SK-N-SH treated with all-trans-retinoic acid at 6 μM for 48 hours (cell line): ENCODE measurements at regions not wholly inside any gene's neighbourhood (a gene's known extent, or its start where the extent isn't known, plus 50 kb on each side); places are given as distances from the start of the nearest gene placed in this dataset.

Experiments
- ATAC-seq: fragments of 200-7000 bp; cut with Tn5 transposase; 3 replicates; pipeline ENCODE4 v1.9.1; 2020; ENCODE audit warnings: mild to moderate bottlenecking, moderate library complexity
- BACH2 ChIP-seq: fragments of 250-450 bp; sonication (Bioruptor Pico); IDR thresholded peaks from 2 replicates; pipeline ENCODE4 v1.9.0; 2021; ENCODE audit warnings: mild to moderate bottlenecking, borderline replicate concordance
- CREB5 ChIP-seq: fragments of 250-450 bp; sonication (Bioruptor Pico); IDR thresholded peaks from 2 replicates; pipeline ENCODE4 v1.5.1; 2020; ENCODE audit warnings: low read depth, mild to moderate bottlenecking, moderate library complexity
- CSDC2 ChIP-seq: fragments of 250-450 bp; sonication (Bioruptor Pico); IDR thresholded peaks from 2 replicates; pipeline ENCODE4 v1.5.0; 2020; ENCODE audit warnings: mild to moderate bottlenecking, moderate library complexity
- CSRNP3 ChIP-seq: fragments of 250-450 bp; sonication (Bioruptor Pico); IDR thresholded peaks from 2 replicates; pipeline ENCODE4 v1.5.1; 2021; ENCODE audit warnings: mild to moderate bottlenecking, moderate library complexity
- ESRRG ChIP-seq: fragments of 250-450 bp; sonication (Bioruptor Pico); IDR thresholded peaks from 2 replicates; pipeline ENCODE4 v1.6.1; 2021; ENCODE audit warnings: mild to moderate bottlenecking
- GLIS3 ChIP-seq: fragments of 250-450 bp; sonication (Bioruptor Pico); IDR thresholded peaks from 2 replicates; pipeline ENCODE4 v1.5.0; 2020; ENCODE audit warnings: mild to moderate bottlenecking, moderate library complexity
- ISL1 ChIP-seq: fragments of 250-450 bp; sonication (Bioruptor Pico); IDR thresholded peaks from 2 replicates; pipeline ENCODE4 v2.1.2; 2022; ENCODE audit warnings: mild to moderate bottlenecking, moderate library complexity
- PATZ1 ChIP-seq: fragments of 250-450 bp; sonication (Bioruptor Pico); IDR thresholded peaks from 2 replicates; pipeline ENCODE4 v1.8.0; 2020; ENCODE audit warnings: mild to moderate bottlenecking, moderate library complexity, borderline replicate concordance
- POU6F1 ChIP-seq: fragments of 250-450 bp; sonication (Bioruptor Pico); IDR thresholded peaks from 2 replicates; pipeline ENCODE4 v1.8.0; 2021; ENCODE audit warnings: low read depth, mild to moderate bottlenecking, moderate library complexity, borderline replicate concordance
- PPARA ChIP-seq: fragments of 250-450 bp; sonication (Bioruptor Pico); IDR thresholded peaks from 2 replicates; pipeline ENCODE4 v1.5.0; 2020; ENCODE audit warnings: mild to moderate bottlenecking, borderline replicate concordance
- RARB ChIP-seq: fragments of 250-450 bp; sonication (Bioruptor Pico); IDR thresholded peaks from 2 replicates; pipeline ENCODE4 v1.8.0; 2021; ENCODE audit warnings: mild to moderate bottlenecking, moderate library complexity
- SNAI2 ChIP-seq: fragments of 250-450 bp; sonication (Bioruptor Pico); IDR thresholded peaks from 2 replicates; pipeline ENCODE4 v1.5.0; 2020; ENCODE audit warnings: mild to moderate bottlenecking, moderate library complexity
- TOX ChIP-seq: fragments of 250-450 bp; sonication (Bioruptor Pico); IDR thresholded peaks from 2 replicates; pipeline ENCODE4 v1.8.0; 2021; ENCODE audit warnings: mild to moderate bottlenecking, moderate library complexity, borderline replicate concordance
- TSHZ2 ChIP-seq: fragments of 250-450 bp; sonication (Bioruptor Pico); IDR thresholded peaks from 2 replicates; pipeline ENCODE4 v1.5.0; 2020; ENCODE audit warnings: mild to moderate bottlenecking, moderate library complexity
- ZC3H10 ChIP-seq: fragments of 250-450 bp; sonication (Bioruptor Pico); IDR thresholded peaks from 2 replicates; pipeline ENCODE4 v1.5.1; 2021; ENCODE audit warnings: mild to moderate bottlenecking, moderate library complexity
- ZNF565 ChIP-seq: fragments of 450-650 bp; formaldehyde crosslinking; conservative IDR thresholded peaks from 2 replicates; pipeline ENCODE4 v1.5.0; 2020; ENCODE audit warnings: low read depth, mild to moderate bottlenecking, moderate library complexity
- ZNF70 ChIP-seq: fragments of 450-650 bp; formaldehyde crosslinking; IDR thresholded peaks from 2 replicates; pipeline ENCODE4 v1.5.0; 2020; ENCODE audit warnings: mild to moderate bottlenecking, moderate library complexity
- ZNF8 ChIP-seq: fragments of 450-650 bp; formaldehyde crosslinking; IDR thresholded peaks from 2 replicates; pipeline ENCODE4 v1.5.0; 2020; ENCODE audit warnings: mild to moderate bottlenecking, moderate library complexity

- ATAC-seq: no peak
- TF ChIP-seq ZNF8 (CRISPR knock-in tag) (no peak), TOX (no peak)
Measured at GRCh38 chr2:105953942-105954341, 209.2 kb downstream of the NCK2 start.

- TF ChIP-seq ZNF8 (CRISPR knock-in tag) (no peak), ZC3H10 (CRISPR knock-in tag) (no peak), ZNF565 (no peak), GLIS3 (CRISPR knock-in tag) (no peak), CREB5 (CRISPR knock-in tag) (no peak), PPARA (no peak), POU6F1 (CRISPR knock-in tag) (no peak), SNAI2 (CRISPR knock-in tag) (no peak), BACH2 (CRISPR knock-in tag) (no peak), TSHZ2 (no peak), CSDC2 (no peak), ZNF70 (no peak), TOX (no peak), CSRNP3 (CRISPR knock-in tag) (no peak), ESRRG (CRISPR knock-in tag) (no peak), ISL1 (no peak)
- TF ChIP-seq, all 23 proteins: peak for 0
- no peak for ATAC-seq
Measured at GRCh38 chr2:105952131-105952530, 207.4 kb downstream of the NCK2 start.

- TF ChIP-seq GLIS3 (CRISPR knock-in tag) (no peak), ZNF70 (no peak), TOX (no peak), RARB (no peak), CSRNP3 (CRISPR knock-in tag) (no peak), POU6F1 (CRISPR knock-in tag) (no peak), PATZ1 (CRISPR knock-in tag) (no peak), BACH2 (CRISPR knock-in tag) (no peak), ZNF8 (CRISPR knock-in tag) (no peak), ESRRG (CRISPR knock-in tag) (no peak), SNAI2 (CRISPR knock-in tag) (no peak), ZC3H10 (CRISPR knock-in tag) (no peak)
- ATAC-seq: no peak
Measured at GRCh38 chr2:105951384-105951694, 206.6 kb downstream of the NCK2 start.
